Mesenchymal stem cell (in vitro differentiated cells and primary cell): ENCODE measurements at regions not wholly inside any gene's neighbourhood (a gene's known extent, or its start where the extent isn't known, plus 50 kb on each side); places are given as distances from the start of the nearest gene placed in this dataset.
"Not testable (repeated sequence)": the region's sequence is repeated elsewhere in the genome, so short reads cannot be mapped to it uniquely, and the experiment has no call there.

ENCODE experiments used
- DNase-seq: peaks from one replicate; pipeline ENCODE4 v3.0.0-alpha.2; 2013
- H2AFZ ChIP-seq: one replicate; pipeline ENCODE4 v1.6.1; 2013; ENCODE audit warnings: low read depth, mild to moderate bottlenecking, control low read depth, inconsistent platforms, low read length, moderate library complexity
- H2AK5ac ChIP-seq: 2 replicates; pipeline ENCODE4 v1.6.1; 2013; ENCODE audit warnings: low read length, moderate library complexity, mild to moderate bottlenecking, inconsistent platforms; ENCODE audit not compliant: severe bottlenecking
- H2BK120ac ChIP-seq: one replicate; pipeline ENCODE4 v1.6.1; 2013; ENCODE audit warnings: low read depth, mild to moderate bottlenecking, inconsistent platforms, low read length, moderate library complexity
- H2BK12ac ChIP-seq, 2 experiments: one replicate each; pipeline ENCODE4 v1.6.1; 2013; ENCODE audit warnings: inconsistent platforms in 2 of 2, low read length in 2 of 2, mild to moderate bottlenecking in 2 of 2, moderate library complexity in 2 of 2, control low read depth in 1 of 2
- H2BK15ac ChIP-seq: one replicate; pipeline ENCODE4 v1.6.1; 2013; ENCODE audit warnings: mild to moderate bottlenecking, low read depth, inconsistent platforms; ENCODE audit not compliant: poor library complexity, severe bottlenecking
- H2BK5ac ChIP-seq: 2 replicates; pipeline ENCODE4 v1.6.1; 2013; ENCODE audit warnings: low read depth, mild to moderate bottlenecking, low read length, control low read depth, inconsistent platforms; ENCODE audit not compliant: poor library complexity, severe bottlenecking
- H3K14ac ChIP-seq, 2 experiments: one replicate each; pipeline ENCODE4 v1.6.1; 2013; ENCODE audit warnings: inconsistent platforms in 2 of 2, low read length in 2 of 2, control low read depth in 1 of 2, mild to moderate bottlenecking in 1 of 2, moderate library complexity in 1 of 2
- H3K18ac ChIP-seq, 2 experiments: one replicate each; pipeline ENCODE4 v1.6.1; 2013; ENCODE audit warnings: inconsistent platforms in 2 of 2, low read length in 2 of 2, control low read depth in 1 of 2, low read depth in 1 of 2, mild to moderate bottlenecking in 1 of 2
- H3K23ac ChIP-seq, 2 experiments: one replicate each; pipeline ENCODE4 v1.6.1; 2013; ENCODE audit warnings: inconsistent platforms in 2 of 2, low read length in 2 of 2, mild to moderate bottlenecking in 2 of 2, moderate library complexity in 2 of 2, control low read depth in 1 of 2
- H3K27ac ChIP-seq: 2 replicates; pipeline ENCODE4 v1.5.1; 2013; ENCODE audit warnings: mild to moderate bottlenecking, moderate library complexity, low read length, control low read depth, inconsistent platforms; ENCODE audit not compliant: poor library complexity, severe bottlenecking
- H3K27me3 ChIP-seq, 2 experiments: 2 replicates each; pipeline versions ENCODE4 v1.6.1 to v1.7.0; 2013; ENCODE audit warnings: low read length in 2 of 2, mild to moderate bottlenecking in 2 of 2, moderate library complexity in 2 of 2, control low read depth in 1 of 2, inconsistent platforms in 1 of 2; ENCODE audit not compliant: control insufficient read depth in 1 of 2, insufficient read depth in 1 of 2
- H3K36me3 ChIP-seq, 2 experiments: 2 replicates each; pipeline versions ENCODE4 v1.6.1 to v1.7.0; 2013; ENCODE audit warnings: low read length in 2 of 2, control low read depth in 1 of 2, inconsistent platforms in 1 of 2, low read depth in 1 of 2, mild to moderate bottlenecking in 1 of 2; ENCODE audit not compliant: insufficient read depth in 2 of 2, control insufficient read depth in 1 of 2
- H3K4ac ChIP-seq, 2 experiments: one replicate each; pipeline ENCODE4 v1.6.1; 2013; ENCODE audit warnings: inconsistent platforms in 2 of 2, low read length in 2 of 2, mild to moderate bottlenecking in 2 of 2, moderate library complexity in 2 of 2, control low read depth in 1 of 2, low read depth in 1 of 2
- H3K4me1 ChIP-seq: 2 replicates; pipeline ENCODE4 v1.6.1; 2013; ENCODE audit warnings: low read depth, low read length, control low read depth; ENCODE audit not compliant: control insufficient read depth, insufficient read depth
- H3K4me2 ChIP-seq: 2 replicates; pipeline ENCODE4 v1.6.1; 2013; ENCODE audit warnings: low read length, mild to moderate bottlenecking, inconsistent platforms; ENCODE audit not compliant: poor library complexity, severe bottlenecking
- H3K4me3 ChIP-seq, 2 experiments: 2 replicates each; pipeline versions ENCODE4 v1.5.1 to v1.7.0; 2013; ENCODE audit warnings: low read length in 2 of 2, mild to moderate bottlenecking in 2 of 2, control low read depth in 1 of 2, low read depth in 1 of 2; ENCODE audit not compliant: insufficient read depth in 1 of 2
- H3K79me1 ChIP-seq: replicated peaks from 2 replicates; pipeline ENCODE4 v1.6.1; 2013; ENCODE audit warnings: mild to moderate bottlenecking, control low read depth, low read length, inconsistent platforms; ENCODE audit not compliant: poor library complexity, severe bottlenecking
- H3K9ac ChIP-seq: 2 replicates; pipeline ENCODE4 v1.7.0; 2013; ENCODE audit warnings: mild to moderate bottlenecking, low read length, moderate library complexity
- H3K9me3 ChIP-seq: 2 replicates; pipeline ENCODE4 v1.7.0; 2013; ENCODE audit warnings: mild to moderate bottlenecking, low read length; ENCODE audit not compliant: control insufficient read depth
- H4K8ac ChIP-seq: one replicate; pipeline ENCODE4 v1.6.1; 2013; ENCODE audit warnings: inconsistent platforms, mild to moderate bottlenecking, low read length, moderate library complexity
- H4K91ac ChIP-seq: one replicate; pipeline ENCODE4 v1.6.1; 2013; ENCODE audit warnings: mild to moderate bottlenecking, low read length, inconsistent platforms
- WGBS: methylation state at CpG from one replicate; pipeline ENCODE4 v1.1.7; 2013; ENCODE audit warnings: mixed read lengths; 5-methylcytosine and 5-hydroxymethylcytosine counted together

DNA sequence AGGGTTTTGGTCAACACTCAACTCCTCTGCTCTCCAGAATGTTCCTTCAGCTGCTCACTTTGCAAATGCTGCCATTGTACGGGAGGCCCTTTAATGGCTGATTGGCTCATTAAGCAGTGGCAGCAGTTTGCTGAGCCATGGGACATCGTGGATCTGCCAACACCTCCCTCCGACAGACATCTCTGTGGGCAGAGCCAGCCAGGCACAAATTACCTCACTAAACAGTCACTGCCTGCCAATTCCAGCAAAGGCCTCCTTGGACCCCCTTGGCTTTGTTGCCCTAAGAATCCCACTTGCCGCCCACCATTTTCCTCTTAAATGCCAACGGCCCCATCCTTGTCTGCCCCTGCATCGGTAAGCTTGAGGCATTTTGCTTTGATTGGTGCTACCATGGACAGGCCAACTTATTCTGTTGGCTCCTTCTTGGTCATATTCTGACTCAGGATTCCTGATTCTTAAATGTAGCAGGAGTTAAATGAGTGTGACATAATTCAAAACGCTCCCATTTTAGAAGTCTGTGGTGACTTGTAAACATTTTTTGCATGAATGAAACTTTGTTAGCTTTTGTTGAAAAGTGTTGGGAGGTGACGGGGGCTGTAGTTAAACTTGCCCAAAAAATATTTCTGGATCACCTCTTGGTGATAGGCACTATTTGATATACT, 57.5 kb upstream of the LMO2 start:
- no peaks in the 10 kb centered on the region for H3K9me3 ChIP-seq
- H3K4me3 ChIP-seq, result no peak overlapping the region
- peaks cover 4 to 52% of the 10 kb centered on the region in 2 experiments for H3K27me3 ChIP-seq
- H3K27ac ChIP-seq, result no peak overlapping the region
- no peak overlapping the region for H2BK120ac ChIP-seq
- H2BK15ac ChIP-seq, result no peak overlapping the region
- no peaks in the 10 kb centered on the region for H3K79me1 ChIP-seq
- no peak for DNase-seq
- no peaks in the 10 kb centered on the region for H3K36me3 ChIP-seq
- no peak overlapping the region for H4K91ac ChIP-seq
- H3K18ac ChIP-seq, result no peak overlapping the region
- H2AK5ac ChIP-seq, result no peak overlapping the region
- WGBS, result 95% methylated on average over 8 of the region's 8 CpGs
- H3K4me1 ChIP-seq, result no peaks in the 10 kb centered on the region
- H3K4me2 ChIP-seq, result no peak overlapping the region
- no peak overlapping the region for H2AFZ ChIP-seq
- H3K23ac ChIP-seq, result no peak overlapping the region
- no peak overlapping the region for H3K14ac ChIP-seq
- no peak overlapping the region for H3K9ac ChIP-seq
- H3K4ac ChIP-seq, result no peak overlapping the region
- H4K8ac ChIP-seq, result no peak overlapping the region
- H2BK12ac ChIP-seq, result no peak overlapping the region
- no peak overlapping the region for H2BK5ac ChIP-seq

- Histone ChIP-seq H3K4me1 (no peaks in the 10 kb centered on the region), H2BK12ac (no peak overlapping the region), H3K27ac (no peak overlapping the region), H3K79me1 (no peaks in the 10 kb centered on the region), H3K4me3 (no peak overlapping the region), H4K8ac (no peak overlapping the region), H2BK15ac (no peak overlapping the region), H2AFZ (no peak overlapping the region), H3K36me3 (no peaks in the 10 kb centered on the region), H3K27me3 (peaks cover 0 to 46% of the 10 kb centered on the region in 2 experiments), H3K14ac (no peak overlapping the region), H3K9ac (no peak overlapping the region), H3K23ac (no peak overlapping the region), H2BK120ac (no peak overlapping the region), H3K4ac (no peak overlapping the region), H2AK5ac (no peak overlapping the region), H2BK5ac (no peak overlapping the region), H3K9me3 (no peaks in the 10 kb centered on the region), H3K18ac (no peak overlapping the region), H4K91ac (no peak overlapping the region), H3K4me2 (no peak overlapping the region)
- DNase-seq, result no peak
- 71% methylated on average over 2 of the region's 2 CpGs for WGBS
These were observed 56.6 kb upstream of the LMO2 start for GRCh38 chr11:33948494-33948893.

- H2BK120ac ChIP-seq, H3K4me3 ChIP-seq, H3K36me3 ChIP-seq, H3K79me1 ChIP-seq, H3K4me2 ChIP-seq, H3K9ac ChIP-seq, H2AFZ ChIP-seq, H3K4ac ChIP-seq, H2BK15ac ChIP-seq, H2BK5ac ChIP-seq, H4K8ac ChIP-seq, DNase-seq, H2AK5ac ChIP-seq, H4K91ac ChIP-seq, H3K27ac ChIP-seq, H3K23ac ChIP-seq, H2BK12ac ChIP-seq, H3K18ac ChIP-seq, H3K4me1 ChIP-seq, H3K9me3 ChIP-seq, H3K14ac ChIP-seq: not testable (repeated sequence)
- peaks cover 0 to 42% of the 10 kb centered on the region in 2 experiments for H3K27me3 ChIP-seq
- WGBS, result 97% methylated on average over 4 of the region's 5 CpGs
These were observed 56.0 kb upstream of the LMO2 start for GRCh38 chr11:33947918-33948317.

DNA sequence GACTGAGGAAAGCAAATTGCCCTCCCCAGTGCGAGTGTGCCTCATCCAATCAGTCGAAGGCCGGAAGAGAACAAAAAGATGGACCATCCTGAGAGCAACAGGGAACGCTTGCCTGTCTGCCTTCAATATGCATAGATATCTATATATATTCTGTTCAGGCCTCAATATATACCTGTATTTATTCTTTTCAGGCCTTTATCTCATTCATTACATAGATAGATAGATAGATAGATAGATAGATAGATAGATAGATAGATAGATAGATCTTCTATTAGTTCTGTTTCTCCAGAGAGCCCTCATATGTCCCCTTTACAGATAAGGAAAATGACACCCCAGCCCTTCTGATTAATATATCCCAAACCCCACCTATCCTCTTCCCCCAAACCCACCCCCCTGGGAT, 55.1 kb upstream of the LMO2 start:
- no peak overlapping the region for H3K4ac ChIP-seq
- WGBS, result 67% methylated on average over 3 of the region's 4 CpGs
- DNase-seq, result no peak
- no peak overlapping the region for H3K23ac ChIP-seq
- no peak overlapping the region for H2BK120ac ChIP-seq
- H3K27me3 ChIP-seq, result peaks cover 0 to 39% of the 10 kb centered on the region in 2 experiments
- H3K4me1 ChIP-seq, result no peaks in the 10 kb centered on the region
- no peak overlapping the region for H3K27ac ChIP-seq
- no peak overlapping the region for H3K18ac ChIP-seq
- H3K36me3 ChIP-seq, result no peaks in the 10 kb centered on the region
- no peak overlapping the region for H3K14ac ChIP-seq
- no peaks in the 10 kb centered on the region for H3K9me3 ChIP-seq
- H3K4me3 ChIP-seq, result no peak overlapping the region
- H4K91ac ChIP-seq, result no peak overlapping the region
- no peak overlapping the region for H2AK5ac ChIP-seq
- no peak overlapping the region for H2BK12ac ChIP-seq
- H3K4me2 ChIP-seq, result no peak overlapping the region
- no peak overlapping the region for H2BK15ac ChIP-seq
- no peaks in the 10 kb centered on the region for H3K79me1 ChIP-seq
- H2AFZ ChIP-seq, result no peak overlapping the region
- H4K8ac ChIP-seq, result no peak overlapping the region
- H3K9ac ChIP-seq, result no peak overlapping the region
- H2BK5ac ChIP-seq, result no peak overlapping the region
